Neutrophil (primary cell): ENCODE measurements at regions not wholly inside any gene's neighbourhood (a gene's known extent, or its start where the extent isn't known, plus 50 kb on each side); places are given as distances from the start of the nearest gene placed in this dataset.
A peak's percentile ranks its signal among the peaks of the same experiment; 100 is the strongest.

Experiments used
- H3K27ac ChIP-seq: fragments of 200-600 bp; sonication (generic); 2 replicates; pipeline ENCODE4 v1.5.1; 2016; ENCODE audit warnings: mild to moderate bottlenecking, moderate library complexity
- H3K27me3 ChIP-seq: fragments of 200-600 bp; sonication (generic); 2 replicates; pipeline ENCODE4 v1.6.0; 2016; ENCODE audit warnings: mild to moderate bottlenecking
- H3K36me3 ChIP-seq: fragments of 200-600 bp; sonication (generic); 2 replicates; pipeline ENCODE4 v1.5.1; 2017
- H3K4me1 ChIP-seq, 2 experiments: fragments of 200-600 bp in 1 of 2; sonication (generic) in 1 of 2; 1 replicate in 1 of 2; 2 replicates in 1 of 2; pipeline versions ENCODE4 v1.5.1 to v1.6.1; 2013 to 2016; ENCODE audit warnings: low read depth in 1 of 2, low read length in 1 of 2, mild to moderate bottlenecking in 1 of 2, moderate library complexity in 1 of 2; ENCODE audit not compliant: control insufficient read depth in 1 of 2, insufficient read depth in 1 of 2
- H3K4me3 ChIP-seq, 2 experiments: fragments of 200-600 bp in 1 of 2; sonication (generic) in 1 of 2; 1 replicate in 1 of 2; 2 replicates in 1 of 2; pipeline ENCODE4 v1.5.1; 2013 to 2016; ENCODE audit warnings: low read depth in 1 of 2, low read length in 1 of 2, mild to moderate bottlenecking in 1 of 2, moderate library complexity in 1 of 2
- H3K9me3 ChIP-seq: fragments of 200-600 bp; sonication (generic); 2 replicates; pipeline ENCODE4 v1.5.1; 2016
- TF ChIP-seq, protein P1 (sequence below): fragments of 200-600 bp; sonication (generic); IDR thresholded peaks from 2 replicates; pipeline ENCODE4 v1.5.1; 2016; ENCODE audit warnings: antibody characterized with exemption

DNA sequence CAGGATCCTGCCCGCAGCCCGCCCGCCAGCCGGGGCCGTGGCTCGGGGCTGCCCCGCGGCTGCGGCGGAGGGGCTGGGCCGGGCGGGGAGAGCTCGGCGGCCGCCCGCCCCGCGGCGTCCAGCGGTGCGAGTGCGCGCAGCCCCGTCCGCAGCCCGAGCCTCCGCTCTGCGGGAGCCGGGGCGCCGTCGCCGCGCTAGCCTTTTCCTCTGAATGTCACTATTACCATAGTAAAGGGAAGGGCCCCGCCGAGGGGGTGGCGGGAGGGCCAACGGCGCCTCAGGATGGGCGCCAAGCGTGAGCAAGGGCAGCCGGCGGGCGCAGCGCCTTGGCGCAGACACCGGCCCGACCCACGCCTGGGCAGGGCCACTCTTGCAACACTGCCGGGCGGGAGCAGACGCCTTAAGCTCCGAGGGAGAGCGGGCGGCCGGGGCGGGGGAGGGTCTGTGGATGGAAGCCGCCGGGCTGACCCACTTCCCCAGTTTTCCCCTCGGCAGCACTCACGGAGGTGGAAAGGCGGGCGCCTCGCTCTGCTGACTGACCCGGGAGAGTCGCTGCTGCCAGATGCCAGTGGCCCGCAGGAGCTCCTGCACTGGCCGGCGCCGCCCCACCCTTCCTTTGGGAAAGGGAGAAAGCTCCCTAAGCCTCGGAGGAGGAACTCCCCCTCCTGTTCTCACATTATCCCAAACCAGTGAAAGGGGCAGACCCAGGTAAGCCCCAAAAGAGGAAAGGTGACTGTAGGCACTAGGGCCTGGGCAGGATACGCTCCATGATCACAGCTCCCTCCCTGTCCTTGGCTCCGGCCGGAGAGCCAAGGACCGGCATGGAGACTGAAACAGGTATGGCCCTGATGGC lies 329.4 kb downstream of the HNRNPD start:
- H3K27me3 ChIP-seq = peaks cover 90% of the 10 kb centered on the region
- H3K4me3 ChIP-seq = peak overlapping the region; percentile 37 to 46
- H3K4me1 ChIP-seq = peaks cover 0 to 6% of the 10 kb centered on the region in 2 experiments
- no peaks in the 10 kb centered on the region for H3K36me3 ChIP-seq
- H3K9me3 ChIP-seq = no peaks in the 10 kb centered on the region
- no peak overlapping the region for H3K27ac ChIP-seq
- TF ChIP-seq, protein P1, sequence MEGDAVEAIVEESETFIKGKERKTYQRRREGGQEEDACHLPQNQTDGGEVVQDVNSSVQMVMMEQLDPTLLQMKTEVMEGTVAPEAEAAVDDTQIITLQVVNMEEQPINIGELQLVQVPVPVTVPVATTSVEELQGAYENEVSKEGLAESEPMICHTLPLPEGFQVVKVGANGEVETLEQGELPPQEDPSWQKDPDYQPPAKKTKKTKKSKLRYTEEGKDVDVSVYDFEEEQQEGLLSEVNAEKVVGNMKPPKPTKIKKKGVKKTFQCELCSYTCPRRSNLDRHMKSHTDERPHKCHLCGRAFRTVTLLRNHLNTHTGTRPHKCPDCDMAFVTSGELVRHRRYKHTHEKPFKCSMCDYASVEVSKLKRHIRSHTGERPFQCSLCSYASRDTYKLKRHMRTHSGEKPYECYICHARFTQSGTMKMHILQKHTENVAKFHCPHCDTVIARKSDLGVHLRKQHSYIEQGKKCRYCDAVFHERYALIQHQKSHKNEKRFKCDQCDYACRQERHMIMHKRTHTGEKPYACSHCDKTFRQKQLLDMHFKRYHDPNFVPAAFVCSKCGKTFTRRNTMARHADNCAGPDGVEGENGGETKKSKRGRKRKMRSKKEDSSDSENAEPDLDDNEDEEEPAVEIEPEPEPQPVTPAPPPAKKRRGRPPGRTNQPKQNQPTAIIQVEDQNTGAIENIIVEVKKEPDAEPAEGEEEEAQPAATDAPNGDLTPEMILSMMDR = no peak

- Histone ChIP-seq H3K36me3 (no peaks in the 10 kb centered on the region), H3K9me3 (no peaks in the 10 kb centered on the region), H3K27ac (no peak overlapping the region), H3K4me3 (no peak overlapping the region), H3K4me1 (peaks cover 0 to 6% of the 10 kb centered on the region in 2 experiments), H3K27me3 (peaks cover 84% of the 10 kb centered on the region)
- TF ChIP-seq, protein P1 = no peak
Measured at GRCh38 chr4:82043809-82044137, 330.0 kb downstream of the HNRNPD start.

GRCh38 chr4:82043081-82043808 lies 330.5 kb downstream of the HNRNPD start:
- H3K4me1 ChIP-seq = peaks cover 0 to 6% of the 10 kb centered on the region in 2 experiments
- H3K36me3 ChIP-seq = no peaks in the 10 kb centered on the region
- no peaks in the 10 kb centered on the region for H3K9me3 ChIP-seq
- TF ChIP-seq, protein P1 = no peak
- no peak overlapping the region for H3K4me3 ChIP-seq
- peaks cover 82% of the 10 kb centered on the region for H3K27me3 ChIP-seq
- H3K27ac ChIP-seq = no peak overlapping the region

GRCh38 chr4:82042042-82042441 lies 331.7 kb downstream of the HNRNPD start:
- Histone ChIP-seq H3K4me3 (no peak overlapping the region), H3K36me3 (no peaks in the 10 kb centered on the region), H3K4me1 (peaks cover 0 to 6% of the 10 kb centered on the region in 2 experiments), H3K27me3 (peaks cover 71% of the 10 kb centered on the region), H3K27ac (no peak overlapping the region), H3K9me3 (no peaks in the 10 kb centered on the region)
- TF ChIP-seq, protein P1 = no peak

- Histone ChIP-seq H3K27ac (no peak overlapping the region), H3K4me3 (no peak overlapping the region), H3K9me3 (no peaks in the 10 kb centered on the region), H3K4me1 (no peaks in the 10 kb centered on the region), H3K36me3 (no peaks in the 10 kb centered on the region), H3K27me3 (peaks cover 49% of the 10 kb centered on the region)
- TF ChIP-seq, protein P1 = no peak
Measured at GRCh38 chr4:82038936-82039335, 334.9 kb downstream of the HNRNPD start.
